T follicular helper cell (primary cell): ENCODE measurements at regions not wholly inside any gene's neighbourhood (a gene's known extent, or its start where the extent isn't known, plus 50 kb on each side); places are given as distances from the start of the nearest gene placed in this dataset.

Experiments used
- DNase-seq: peaks from one replicate; pipeline ENCODE4 v3.0.0-alpha.2; 2020; ENCODE audit warnings: low read depth

- DNase-seq: no peak
Observed at GRCh38 chr3:170730071-170730812, 139.8 kb downstream of the RPL22L1 start.

- DNase-seq: no peak
Observed at GRCh38 chr3:170728181-170728580, 141.8 kb downstream of the RPL22L1 start.

- no peak for DNase-seq
Observed at GRCh38 chr3:170727754-170728153, 141.9 kb upstream of the SLC7A14 start.

GRCh38 chr3:170726976-170727661 lies 141.2 kb upstream of the SLC7A14 start:
- DNase-seq: no peak

- no peak for DNase-seq
Observed at GRCh38 chr3:170725285-170725731, 139.4 kb upstream of the SLC7A14 start.

- no peak for DNase-seq
Observed at GRCh38 chr3:170724599-170725280, 138.9 kb upstream of the SLC7A14 start.

- no peak for DNase-seq
Observed at GRCh38 chr3:170723241-170723640, 137.4 kb upstream of the SLC7A14 start.

- no peak for DNase-seq
Observed at GRCh38 chr3:170721563-170721962, 135.7 kb upstream of the SLC7A14 start.

- DNase-seq: no peak
Observed at GRCh38 chr3:170719300-170719699, 133.4 kb upstream of the SLC7A14 start.

GRCh38 chr3:170718848-170719247 lies 133.0 kb upstream of the SLC7A14 start:
- DNase-seq: no peak

- no peak for DNase-seq
Observed at GRCh38 chr3:170717410-170718402, 131.8 kb upstream of the SLC7A14 start.

GRCh38 chr3:170716172-170716805 lies 130.4 kb upstream of the SLC7A14 start:
- DNase-seq: no peak

- no peak for DNase-seq
Observed at GRCh38 chr3:170714562-170715535, 129.0 kb upstream of the SLC7A14 start.

GRCh38 chr3:170714122-170714521 lies 128.2 kb upstream of the SLC7A14 start:
- DNase-seq: no peak

GRCh38 chr3:170713653-170714052 lies 127.8 kb upstream of the SLC7A14 start:
- no peak for DNase-seq

GRCh38 chr3:170712798-170713197 lies 126.9 kb upstream of the SLC7A14 start:
- DNase-seq: no peak

- no peak for DNase-seq
Observed at GRCh38 chr3:170712336-170712735, 126.5 kb upstream of the SLC7A14 start.

GRCh38 chr3:170711786-170712185 lies 125.9 kb upstream of the SLC7A14 start:
- DNase-seq: no peak

GRCh38 chr3:170709046-170709445 lies 123.2 kb upstream of the SLC7A14 start:
- DNase-seq: no peak

GRCh38 chr3:170707899-170708298 lies 122.0 kb upstream of the SLC7A14 start:
- no peak for DNase-seq
